ENCODE measurements at regions not wholly inside any gene's neighbourhood (a gene's known extent, or its start where the extent isn't known, plus 50 kb on each side); places are given as distances from the start of the nearest gene placed in this dataset.

GRCh38 chr6:129920103-129920798, 59.1 kb upstream of the TMEM244 start:
- no peak for DNase-seq (ENCODE audit: low read depth in 2 of 2)

GRCh38 chr6:129911732-129912131, 50.6 kb upstream of the TMEM244 start:
- DNase-seq (ENCODE audit: low read depth in 2 of 2), result no peak

All from lung microvascular endothelial cell (primary cell).